Activated CD4-positive, alpha-beta T cell treated with anti-CD3 and anti-CD28 coated beads, Interleukin-2, amount 10 ng/mL, durations not matched to agents 24 days and 14 days (primary cell): ENCODE measurements at regions not wholly inside any gene's neighbourhood (a gene's known extent, or its start where the extent isn't known, plus 50 kb on each side); places are given as distances from the start of the nearest gene placed in this dataset.
"Not testable (repeated sequence)": the region's sequence is repeated elsewhere in the genome, so short reads cannot be mapped to it uniquely, and the experiment has no call there.

ENCODE experiments used
- DNase-seq: peaks from one replicate; pipeline ENCODE4 v3.0.0; 2022
- H3K27ac Mint-ChIP-seq: one replicate; pipeline ENCODE4 v1.8.0; 2022; ENCODE audit warnings: mild to moderate bottlenecking, mixed read lengths
- H3K27me3 Mint-ChIP-seq: one replicate; pipeline ENCODE4 v1.8.0; 2022; ENCODE audit warnings: mixed read lengths
- H3K36me3 Mint-ChIP-seq: one replicate; pipeline ENCODE4 v1.8.0; 2022; ENCODE audit warnings: low read depth, mild to moderate bottlenecking, mixed read lengths
- H3K4me1 Mint-ChIP-seq: one replicate; pipeline ENCODE4 v1.8.0; 2021; ENCODE audit warnings: mixed read lengths
- H3K4me3 Mint-ChIP-seq: one replicate; pipeline ENCODE4 v1.8.0; 2022; ENCODE audit warnings: mild to moderate bottlenecking, moderate library complexity, mixed read lengths
- H3K9me3 Mint-ChIP-seq: one replicate; pipeline ENCODE4 v1.8.0; 2021; ENCODE audit warnings: mixed read lengths
- intact Hi-C: fragments of 100-400 bp; cut with micrococcal nuclease; formaldehyde crosslinking; loops from one replicate; pipeline ENCODE4 v1.15.1; 2023

- H3K9me3 Mint-ChIP-seq: no peaks in the 10 kb centered on the region
- no peak overlapping the region for H3K4me3 Mint-ChIP-seq
- intact Hi-C loops: no loop called here
- no peaks in the 10 kb centered on the region for H3K4me1 Mint-ChIP-seq
- no peaks in the 10 kb centered on the region for H3K27me3 Mint-ChIP-seq
- no peak overlapping the region for H3K27ac Mint-ChIP-seq
- H3K36me3 Mint-ChIP-seq: no peaks in the 10 kb centered on the region
- DNase-seq: no peak
These were observed 1115.3 kb downstream of the REEP3 start for GRCh38 chr10:64636461-64636860.

- intact Hi-C loops: no loop called here
- no peaks in the 10 kb centered on the region for H3K9me3 Mint-ChIP-seq
- H3K4me3 Mint-ChIP-seq: no peak overlapping the region
These were observed 1116.7 kb downstream of the REEP3 start for GRCh38 chr10:64637939-64638338.

GRCh38 chr10:64648915-64649314, 1127.7 kb downstream of the REEP3 start:
- H3K9me3 Mint-ChIP-seq: no peaks in the 10 kb centered on the region
- no peaks in the 10 kb centered on the region for H3K36me3 Mint-ChIP-seq
- H3K27ac Mint-ChIP-seq: no peak overlapping the region
- no peak overlapping the region for H3K4me3 Mint-ChIP-seq
- no peaks in the 10 kb centered on the region for H3K27me3 Mint-ChIP-seq
- no peaks in the 10 kb centered on the region for H3K4me1 Mint-ChIP-seq
- intact Hi-C loops: no loop called here
- no peak for DNase-seq

More at GRCh38 chr10:64637939-64638338, 1116.7 kb downstream of the REEP3 start:
- H3K27me3 Mint-ChIP-seq: no peaks in the 10 kb centered on the region
- H3K27ac Mint-ChIP-seq: no peak overlapping the region
- no peaks in the 10 kb centered on the region for H3K4me1 Mint-ChIP-seq
- no peaks in the 10 kb centered on the region for H3K36me3 Mint-ChIP-seq
- no peak for DNase-seq

- Mint-ChIP-seq H3K4me3 (no peak overlapping the region), H3K27me3 (no peaks in the 10 kb centered on the region), H3K4me1 (no peaks in the 10 kb centered on the region), H3K36me3 (no peaks in the 10 kb centered on the region), H3K9me3 (peaks cover 4% of the 10 kb centered on the region), H3K27ac (no peak overlapping the region)
- no peak for DNase-seq
- intact Hi-C loops: no loop called here
These were observed 1137.3 kb downstream of the REEP3 start for GRCh38 chr10:64658528-64658927.

DNA sequence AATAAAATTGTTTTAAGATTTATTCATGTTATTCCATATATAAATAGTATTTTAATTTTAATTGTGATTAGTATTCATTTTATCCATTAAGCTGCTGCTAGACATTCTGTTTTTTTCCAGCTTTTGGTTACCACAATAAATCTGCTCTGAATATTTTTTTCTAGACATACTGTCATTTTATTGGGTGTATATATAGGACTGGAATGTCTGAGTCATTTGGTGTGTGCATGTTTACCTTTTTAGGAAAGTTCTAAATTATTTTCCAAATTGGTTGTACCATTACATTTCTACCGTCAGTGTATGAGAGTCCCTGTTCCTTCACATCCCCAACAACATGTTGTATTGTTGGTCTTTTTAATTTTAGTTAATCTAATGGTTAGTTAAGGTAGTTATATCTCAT, 1138.1 kb downstream of the REEP3 start:
- Mint-ChIP-seq H3K36me3 (no peaks in the 10 kb centered on the region), H3K4me3 (no peak overlapping the region), H3K27me3 (no peaks in the 10 kb centered on the region), H3K9me3 (peaks cover 4% of the 10 kb centered on the region), H3K27ac (no peak overlapping the region), H3K4me1 (no peaks in the 10 kb centered on the region)
- no peak for DNase-seq
- intact Hi-C loops: no loop called here

DNA sequence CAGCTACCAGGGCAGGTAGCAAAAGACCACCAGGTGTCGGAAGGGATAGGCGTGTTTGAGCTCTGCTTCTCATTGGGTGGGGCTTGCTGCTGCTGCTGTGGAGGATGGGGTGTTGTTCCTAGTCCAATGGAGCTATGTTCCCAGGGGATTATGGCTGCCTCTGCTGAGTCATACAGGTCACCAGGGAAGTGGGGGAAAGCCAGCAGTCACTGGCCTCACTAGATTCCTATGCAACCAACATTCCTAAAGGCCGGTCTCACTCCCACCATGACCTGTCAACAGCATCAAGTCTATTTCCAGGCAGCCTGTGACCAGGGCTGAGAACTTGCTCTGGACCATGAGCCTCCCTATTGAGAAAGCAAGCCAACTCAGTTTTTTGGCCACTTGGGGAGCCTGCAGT, 1160.8 kb downstream of the REEP3 start:
- Mint-ChIP-seq H3K4me3 (no peak overlapping the region), H3K4me1 (no peaks in the 10 kb centered on the region), H3K27me3 (no peaks in the 10 kb centered on the region), H3K9me3 (no peaks in the 10 kb centered on the region), H3K27ac (no peak overlapping the region), H3K36me3 (no peaks in the 10 kb centered on the region)
- intact Hi-C loops: no loop called here
- no peak for DNase-seq

DNA sequence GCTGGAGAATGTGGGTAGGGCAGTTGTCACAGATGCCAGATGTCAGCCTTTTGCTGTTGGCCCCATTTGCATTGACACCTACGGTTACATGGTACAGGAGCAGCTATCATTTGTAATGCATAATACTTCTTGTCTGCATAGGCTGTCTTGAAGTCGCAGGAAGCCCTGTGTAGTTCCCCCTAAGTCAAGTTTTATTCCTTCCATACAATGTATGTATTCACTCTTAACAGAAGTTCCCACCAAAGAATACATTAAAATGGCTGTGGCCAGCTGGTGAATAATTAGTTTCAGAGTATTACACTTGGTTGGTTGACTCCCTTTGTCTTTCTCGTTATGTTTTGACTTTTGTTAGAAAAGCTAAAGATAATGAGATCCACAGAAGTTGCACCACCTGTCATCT, 1169.0 kb downstream of the REEP3 start:
- H3K4me1 Mint-ChIP-seq: no peaks in the 10 kb centered on the region
- no peak overlapping the region for H3K4me3 Mint-ChIP-seq
- no peaks in the 10 kb centered on the region for H3K27me3 Mint-ChIP-seq
- H3K9me3 Mint-ChIP-seq: peaks cover 3% of the 10 kb centered on the region
- intact Hi-C loops: no loop called here
- H3K27ac Mint-ChIP-seq: no peak overlapping the region
- no peak for DNase-seq
- no peaks in the 10 kb centered on the region for H3K36me3 Mint-ChIP-seq

DNA sequence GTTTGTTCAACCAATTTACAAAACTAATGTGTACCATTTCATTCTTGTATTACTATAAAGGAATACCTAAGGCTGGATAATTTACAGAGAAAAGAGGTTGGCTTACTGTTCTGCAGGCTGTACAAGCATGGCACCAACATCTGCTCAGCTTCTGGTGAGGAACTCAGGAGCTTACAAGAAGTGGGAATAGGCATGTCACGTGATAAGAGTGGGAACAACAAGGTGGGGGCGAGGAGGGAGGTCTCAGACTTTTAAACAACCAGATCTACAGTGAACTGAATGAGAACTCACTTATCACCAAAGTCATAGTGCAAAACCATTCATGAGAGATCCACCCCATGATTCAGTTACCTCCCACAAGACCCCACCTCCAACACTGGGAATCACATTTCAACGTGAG, 1178.0 kb downstream of the REEP3 start:
- no peak for DNase-seq
- Mint-ChIP-seq H3K27me3 (no peaks in the 10 kb centered on the region), H3K36me3 (no peaks in the 10 kb centered on the region), H3K4me3 (no peak overlapping the region), H3K27ac (no peak overlapping the region), H3K4me1 (no peaks in the 10 kb centered on the region), H3K9me3 (peaks cover 9% of the 10 kb centered on the region)
- intact Hi-C loops: no loop called here

GRCh38 chr10:64702086-64702485, 1180.9 kb downstream of the REEP3 start:
- H3K9me3 Mint-ChIP-seq, DNase-seq, H3K27me3 Mint-ChIP-seq, H3K36me3 Mint-ChIP-seq, H3K4me3 Mint-ChIP-seq, H3K27ac Mint-ChIP-seq, H3K4me1 Mint-ChIP-seq, intact Hi-C loops: not testable (repeated sequence)

- H3K36me3 Mint-ChIP-seq: no peaks in the 10 kb centered on the region
- intact Hi-C loops: no loop called here
- no peaks in the 10 kb centered on the region for H3K4me1 Mint-ChIP-seq
- no peak overlapping the region for H3K27ac Mint-ChIP-seq
- peaks cover under 1% of the 10 kb centered on the region for H3K9me3 Mint-ChIP-seq
- H3K27me3 Mint-ChIP-seq: no peaks in the 10 kb centered on the region
- DNase-seq: no peak
- H3K4me3 Mint-ChIP-seq: no peak overlapping the region
These were observed 1187.9 kb downstream of the REEP3 start for GRCh38 chr10:64708884-64709681.

DNA sequence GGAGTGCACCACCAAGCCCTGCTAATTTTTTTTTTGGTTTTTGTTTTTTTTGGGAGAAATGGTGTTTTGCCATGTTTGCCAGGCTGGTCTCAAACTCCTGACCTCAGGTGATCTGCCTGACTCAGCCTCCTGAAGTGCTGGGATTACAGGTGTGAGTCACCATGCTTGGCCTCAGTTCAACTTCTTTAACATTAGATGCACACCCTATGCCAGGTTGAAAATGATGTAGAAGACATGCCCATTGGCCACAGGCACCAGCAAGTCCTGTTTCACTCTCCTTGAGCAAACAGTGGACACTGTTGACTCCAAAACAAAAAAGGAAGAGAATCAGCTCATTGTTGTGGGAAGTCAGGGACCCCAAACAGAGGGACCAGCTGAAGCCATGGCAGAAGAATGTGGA, 1205.3 kb downstream of the REEP3 start:
- Mint-ChIP-seq H3K27ac (no peak overlapping the region), H3K4me3 (no peak overlapping the region)

GRCh38 chr10:64731016-64731415, 1209.8 kb downstream of the REEP3 start:
- Mint-ChIP-seq H3K27me3 (no peaks in the 10 kb centered on the region), H3K36me3 (no peaks in the 10 kb centered on the region), H3K27ac (no peak overlapping the region), H3K9me3 (no peaks in the 10 kb centered on the region), H3K4me1 (no peaks in the 10 kb centered on the region), H3K4me3 (no peak overlapping the region)
- DNase-seq: no peak
- intact Hi-C loops: no loop called here

More for the DNA sequence above, 1205.3 kb downstream of the REEP3 start:
- Mint-ChIP-seq H3K36me3 (no peaks in the 10 kb centered on the region), H3K27me3 (no peaks in the 10 kb centered on the region), H3K9me3 (no peaks in the 10 kb centered on the region), H3K4me1 (no peaks in the 10 kb centered on the region)
- intact Hi-C loops: no loop called here
- DNase-seq: no peak

DNA sequence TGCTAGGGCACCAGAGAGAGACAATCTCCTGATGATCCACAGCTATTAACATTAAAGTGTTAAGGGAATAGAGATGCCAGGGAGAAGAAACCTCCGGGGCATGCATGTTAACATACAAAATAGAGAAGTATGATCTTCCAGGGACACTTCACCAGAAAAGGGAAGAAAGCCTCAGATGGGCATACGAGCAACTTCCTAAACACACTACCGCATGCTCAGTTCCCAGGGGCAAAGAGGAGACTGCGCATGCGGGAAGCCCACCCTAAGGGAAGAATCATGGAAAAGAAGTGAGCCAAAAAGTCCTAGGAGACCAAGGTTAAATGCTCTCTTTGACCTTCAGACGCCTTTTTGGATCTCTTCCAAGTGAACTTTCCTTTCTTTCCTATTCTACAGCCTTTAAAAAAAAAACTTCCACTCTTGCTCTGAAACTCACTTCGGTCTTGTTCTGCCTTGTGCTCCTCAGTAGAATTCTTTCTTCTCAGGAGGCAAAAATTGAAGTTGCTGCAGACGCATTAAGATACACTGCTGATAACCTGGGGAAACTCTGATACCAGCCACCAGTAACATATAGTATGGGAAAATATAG, 1211.3 kb downstream of the REEP3 start:
- Mint-ChIP-seq H3K36me3 (no peaks in the 10 kb centered on the region), H3K27ac (no peak overlapping the region), H3K27me3 (no peaks in the 10 kb centered on the region), H3K4me3 (no peak overlapping the region), H3K4me1 (no peaks in the 10 kb centered on the region), H3K9me3 (no peaks in the 10 kb centered on the region)
- no peak for DNase-seq
- intact Hi-C loops: no loop called here

GRCh38 chr10:64733980-64734379, 1212.8 kb downstream of the REEP3 start:
- no peak for DNase-seq
- Mint-ChIP-seq H3K27me3 (no peaks in the 10 kb centered on the region), H3K4me3 (no peak overlapping the region), H3K9me3 (no peaks in the 10 kb centered on the region), H3K36me3 (no peaks in the 10 kb centered on the region), H3K4me1 (no peaks in the 10 kb centered on the region), H3K27ac (no peak overlapping the region)
- intact Hi-C loops: no loop called here

GRCh38 chr10:64738462-64738861, 1217.3 kb downstream of the REEP3 start:
- no peaks in the 10 kb centered on the region for H3K4me1 Mint-ChIP-seq
- no peak for DNase-seq
- no peaks in the 10 kb centered on the region for H3K27me3 Mint-ChIP-seq
- no peak overlapping the region for H3K4me3 Mint-ChIP-seq
- no peak overlapping the region for H3K27ac Mint-ChIP-seq
- H3K9me3 Mint-ChIP-seq: no peaks in the 10 kb centered on the region
- H3K36me3 Mint-ChIP-seq: no peaks in the 10 kb centered on the region
- intact Hi-C loops: no loop called here
